HG02642 (cell line): ENCODE measurements at regions not wholly inside any gene's neighbourhood (a gene's known extent, or its start where the extent isn't known, plus 50 kb on each side); places are given as distances from the start of the nearest gene placed in this dataset.
"Not testable (repeated sequence)": the region's sequence is repeated elsewhere in the genome, so short reads cannot be mapped to it uniquely, and the experiment has no call there.

Experiments used
- ATAC-seq: cut with Tn5 transposase; IDR thresholded peaks from one replicate; pipeline ENCODE4 v1.9.1; 2021; ENCODE audit warnings: mild to moderate bottlenecking; ENCODE audit not compliant: unreplicated experiment, poor library complexity

DNA sequence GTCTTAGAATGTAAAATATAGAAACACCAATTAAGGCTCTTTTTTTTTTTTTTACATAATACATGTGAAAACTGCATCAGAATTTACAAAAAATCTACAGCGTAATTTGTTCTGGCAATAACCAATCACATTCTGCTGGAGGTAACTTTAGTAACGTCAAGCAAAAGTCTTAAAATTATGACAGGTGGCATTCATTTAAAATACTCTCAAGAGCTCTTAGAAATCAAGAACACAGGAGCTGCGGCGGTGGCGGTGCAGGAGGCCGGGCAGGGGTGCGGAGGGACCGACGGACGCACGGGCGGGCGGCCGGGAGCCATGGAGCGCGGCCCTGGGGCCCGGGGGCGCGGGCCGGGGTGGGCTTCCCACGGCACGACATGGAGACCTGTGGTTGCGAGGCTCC is 202.4 kb downstream of the USP22 start:
- not testable (repeated sequence) for ATAC-seq

DNA sequence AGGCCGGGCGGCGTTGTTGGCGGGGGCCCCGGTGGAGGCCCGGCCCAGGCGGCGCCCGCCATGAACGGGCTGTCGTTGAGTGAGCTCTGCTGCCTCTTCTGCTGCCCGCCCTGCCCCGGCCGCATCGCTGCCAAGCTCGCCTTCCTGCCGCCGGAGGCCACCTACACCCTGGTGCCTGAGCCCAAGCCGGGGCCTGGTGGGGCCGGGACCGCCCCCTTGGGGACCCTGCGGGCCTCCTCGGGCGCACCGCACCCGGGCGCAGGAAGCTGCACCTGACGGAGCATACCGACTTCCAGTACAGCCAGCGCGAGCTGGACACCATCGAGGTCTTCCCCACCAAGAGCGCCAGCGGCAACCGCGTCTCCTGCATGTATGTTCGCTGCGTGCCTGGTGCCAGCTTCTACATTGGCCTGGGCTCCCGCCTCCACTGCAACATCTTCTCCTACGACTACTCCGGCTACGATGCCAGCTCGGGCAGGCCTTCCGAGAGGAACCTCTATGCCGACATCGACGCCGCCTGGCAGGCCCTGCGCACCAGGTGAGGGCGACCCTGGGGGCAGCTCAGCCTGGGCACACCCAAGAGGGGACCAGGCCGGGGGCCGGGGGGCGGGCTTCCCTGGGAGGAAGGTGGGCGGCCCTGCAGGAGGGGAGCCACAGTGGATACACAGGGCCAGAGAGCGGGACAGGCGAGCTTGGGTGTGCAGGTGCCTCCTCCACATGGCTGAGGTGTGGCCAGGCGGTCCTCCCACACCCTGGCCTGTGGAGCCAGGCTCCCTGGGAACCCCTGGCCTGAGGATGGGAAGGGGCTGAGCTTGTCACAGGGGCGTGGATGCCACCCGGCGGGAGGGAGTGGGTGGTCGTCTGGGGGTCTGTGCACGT is 201.6 kb downstream of the USP22 start:
- ATAC-seq, result not testable (repeated sequence)

DNA sequence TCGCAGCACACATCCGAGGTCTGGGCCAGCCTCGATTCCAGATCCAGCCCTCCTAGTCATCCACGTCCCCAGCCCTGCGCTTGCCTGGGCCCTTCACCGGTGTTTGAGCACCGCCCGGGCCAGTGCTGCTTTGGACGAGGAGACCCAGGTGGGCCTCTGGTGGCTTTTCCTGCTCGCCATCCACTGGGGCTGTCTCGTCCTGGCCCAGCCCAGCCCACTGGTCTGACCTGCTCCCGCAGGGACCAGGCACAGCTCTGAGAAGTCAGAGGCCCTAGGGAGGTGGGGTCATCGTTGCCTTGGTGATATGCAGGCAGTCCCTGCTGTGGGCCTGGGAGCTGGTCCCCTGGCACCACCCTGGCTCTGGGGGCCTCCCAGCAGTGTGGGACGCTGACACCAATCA is 200.8 kb downstream of the USP22 start:
- not testable (repeated sequence) for ATAC-seq

- not testable (repeated sequence) for ATAC-seq
Measured at GRCh38 chr17:20843261-20843660, 199.6 kb downstream of the USP22 start.

GRCh38 chr17:20843799-20844553 is 198.8 kb downstream of the USP22 start:
- ATAC-seq, result not testable (repeated sequence)

GRCh38 chr17:20848869-20849443 is 193.9 kb downstream of the USP22 start:
- ATAC-seq, result not testable (repeated sequence)

DNA sequence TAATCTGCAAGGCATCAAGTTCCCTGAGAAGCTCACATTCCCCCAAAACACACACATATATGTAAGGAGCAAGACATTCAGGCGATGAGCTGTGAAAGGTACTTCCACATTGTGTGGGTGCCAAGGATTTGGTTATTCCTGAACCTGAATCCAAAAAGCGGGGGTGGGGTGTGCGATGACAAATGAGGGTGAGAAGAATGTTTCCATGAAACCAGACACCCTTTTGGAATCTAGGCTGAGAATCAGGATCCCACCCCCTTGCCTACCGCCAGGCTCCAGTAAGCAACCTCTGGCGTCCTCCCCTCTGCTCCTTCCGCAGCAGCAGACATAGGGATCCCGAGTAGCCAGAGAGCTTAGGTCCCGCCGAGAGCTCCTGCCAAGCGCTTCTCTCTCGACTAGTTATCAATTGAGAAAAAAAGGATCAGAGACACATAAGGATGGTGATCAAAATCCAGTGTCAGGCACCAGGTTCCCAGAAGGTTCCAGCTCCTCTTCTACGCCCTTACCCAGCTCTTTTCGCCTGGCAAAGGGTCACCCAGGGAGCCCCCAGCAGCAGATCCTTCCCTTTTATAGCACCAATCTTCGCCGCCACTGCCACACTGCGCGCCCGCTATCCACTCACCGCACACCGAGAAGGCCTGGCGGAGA is 191.1 kb downstream of the USP22 start:
- not testable (repeated sequence) for ATAC-seq

GRCh38 chr17:20852239-20852989 is 190.4 kb downstream of the USP22 start:
- ATAC-seq, result no peak

DNA sequence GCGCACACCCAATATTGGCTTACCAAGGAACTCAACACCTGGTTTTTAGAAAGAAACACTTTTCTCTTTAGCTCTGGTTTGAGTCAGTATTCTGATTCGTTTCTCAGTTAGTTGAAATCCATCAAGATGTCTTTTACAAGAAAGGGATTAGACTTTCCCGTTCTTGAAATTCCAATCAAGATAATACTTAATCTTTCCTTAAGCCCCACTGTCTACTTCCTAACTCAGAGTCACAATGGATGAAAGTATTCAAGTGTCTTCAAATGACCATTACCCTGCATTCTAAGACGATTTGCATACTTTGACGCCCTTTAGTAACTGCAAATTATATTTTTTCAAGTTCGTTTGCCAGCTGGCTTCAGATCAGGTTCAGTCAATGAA is 189.8 kb downstream of the USP22 start:
- ATAC-seq, result no peak

DNA sequence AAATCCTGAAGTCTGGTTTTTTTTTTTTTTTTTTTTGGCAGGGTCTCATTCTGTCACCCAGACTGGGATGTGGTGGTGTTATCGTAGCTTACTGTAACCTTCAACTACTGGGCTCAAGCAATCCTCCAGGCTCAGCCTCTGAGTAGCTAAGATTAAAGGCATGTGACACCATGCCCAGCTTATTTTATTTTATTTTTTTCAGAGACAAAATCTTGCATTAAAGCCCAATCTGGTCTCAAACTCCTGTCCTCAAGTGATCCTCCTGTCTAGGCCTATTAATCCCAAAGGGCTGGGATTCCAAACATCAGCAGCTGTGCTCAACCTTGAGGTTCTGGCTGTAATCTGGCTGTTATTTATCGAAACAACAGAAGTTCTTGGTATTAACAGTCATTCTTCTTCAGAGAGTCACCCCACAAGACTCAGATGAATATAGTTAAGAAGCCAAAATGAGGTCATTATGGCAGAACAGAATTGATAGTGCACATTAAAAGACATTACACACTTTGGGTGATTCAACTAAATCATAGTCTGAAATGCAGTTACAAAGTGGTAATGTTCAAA is 186.8 kb downstream of the USP22 start:
- ATAC-seq, result not testable (repeated sequence)

DNA sequence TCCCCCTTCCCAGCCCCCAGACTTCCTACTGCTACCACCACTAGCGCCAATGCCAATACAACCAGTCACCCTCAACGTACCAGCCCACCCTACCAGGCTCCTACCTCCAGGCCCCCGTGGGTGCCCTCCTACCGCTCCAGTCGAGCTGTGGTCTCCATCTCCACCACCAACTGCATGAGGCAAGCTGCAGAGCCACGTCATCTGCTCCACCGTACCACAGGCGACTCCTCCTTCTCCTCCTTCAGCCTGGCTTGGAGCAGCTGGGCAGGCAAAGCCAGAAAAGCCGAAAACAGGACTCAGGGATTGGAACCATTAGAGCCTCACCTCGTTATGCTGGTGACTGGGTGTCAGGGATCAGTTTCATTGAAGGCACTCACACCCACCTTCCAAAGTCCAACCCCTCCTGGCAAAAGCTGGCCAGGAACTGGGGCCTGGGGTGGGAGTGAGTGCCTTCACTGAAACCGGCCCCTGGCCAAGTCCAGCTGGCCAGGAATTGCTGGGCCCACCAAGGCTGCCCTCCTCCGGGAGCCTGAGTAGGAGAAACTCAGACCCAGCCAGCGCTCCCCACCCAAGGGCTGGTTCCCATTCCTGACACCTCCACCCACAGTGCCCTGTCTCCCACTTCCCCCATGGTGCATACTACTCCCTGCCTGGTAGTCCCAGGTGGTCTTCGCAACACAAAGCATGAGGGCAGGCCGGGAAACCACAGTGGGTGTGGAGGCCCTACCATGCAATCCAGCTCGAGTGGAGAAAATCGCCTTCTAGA is 176.2 kb downstream of the USP22 start:
- not testable (repeated sequence) for ATAC-seq

DNA sequence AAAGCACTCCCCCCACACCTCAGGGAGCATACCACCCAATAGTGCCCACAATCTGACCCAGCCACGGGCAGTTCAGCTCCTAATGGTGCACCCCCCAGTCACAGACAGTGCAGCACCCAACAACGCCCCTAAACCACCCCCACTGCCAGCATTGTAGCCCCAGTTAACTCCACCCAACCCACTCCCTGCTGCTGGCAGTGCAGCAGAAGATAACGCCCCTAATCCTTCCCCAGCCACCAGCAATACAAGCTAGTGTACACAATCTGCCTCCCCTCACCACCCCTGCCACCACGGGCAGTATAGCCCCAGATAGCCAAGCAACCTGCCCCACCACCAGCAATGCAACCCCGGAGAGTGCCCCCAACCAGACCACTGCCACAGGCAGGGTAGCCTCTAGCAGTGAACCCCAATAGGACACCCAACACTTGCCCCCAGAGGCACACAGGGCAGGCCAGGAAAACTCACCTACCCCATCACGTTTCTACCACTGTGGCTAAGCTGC is 175.3 kb downstream of the USP22 start:
- not testable (repeated sequence) for ATAC-seq

- not testable (repeated sequence) for ATAC-seq
Measured at GRCh38 chr17:20867938-20868661, 174.7 kb downstream of the USP22 start.

GRCh38 chr17:20868662-20869007 is 174.2 kb downstream of the USP22 start:
- not testable (repeated sequence) for ATAC-seq

DNA sequence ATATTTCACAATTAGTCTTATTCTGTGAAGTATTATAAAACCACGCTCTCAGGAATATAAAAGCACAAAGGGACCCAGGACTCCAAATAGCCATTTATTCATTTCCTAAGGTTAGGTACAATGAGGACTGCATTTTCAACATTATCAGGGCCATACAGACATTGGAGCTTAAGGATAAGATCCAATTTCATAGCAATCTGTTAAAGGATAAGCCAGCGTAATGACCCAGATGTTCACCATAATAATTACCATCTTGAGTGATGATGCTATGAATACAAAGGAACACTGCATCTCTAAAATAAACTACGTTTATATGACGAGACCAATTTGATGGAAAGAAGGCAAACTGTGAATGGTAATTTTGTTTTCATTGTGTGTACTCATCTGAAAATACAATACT is 169.6 kb downstream of the USP22 start:
- ATAC-seq, result not testable (repeated sequence)

GRCh38 chr17:20873688-20874328 is 169.0 kb downstream of the USP22 start:
- ATAC-seq, result not testable (repeated sequence)

DNA sequence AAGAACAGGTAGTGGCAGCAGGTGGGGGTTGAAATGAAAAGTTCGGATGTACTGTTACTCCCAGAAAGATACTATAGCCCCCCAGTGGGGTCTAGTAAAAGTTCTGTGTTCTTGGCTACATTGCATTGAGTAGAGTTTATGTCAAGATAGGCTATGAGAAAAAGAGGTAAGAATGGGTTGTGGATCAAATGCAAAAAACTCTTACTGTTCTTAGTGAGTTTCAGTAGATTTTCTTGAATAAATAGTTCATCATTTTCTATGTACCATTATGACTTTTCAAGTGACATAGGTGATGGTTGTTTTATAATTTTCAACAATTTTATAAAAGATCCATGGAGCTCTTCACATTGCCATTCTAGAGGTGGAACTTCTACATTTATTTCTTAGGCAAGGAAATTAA is 165.4 kb downstream of the USP22 start:
- ATAC-seq, result not testable (repeated sequence)

GRCh38 chr17:20890338-20890737 is 152.5 kb downstream of the USP22 start:
- ATAC-seq, result no peak
